ENCODE measurements at regions not wholly inside any gene's neighbourhood (a gene's known extent, or its start where the extent isn't known, plus 50 kb on each side); places are given as distances from the start of the nearest gene placed in this dataset.

GRCh38 chr1:228865627-228866330 lies 130.5 kb downstream of the RHOU start:
- H3K4me3 Mint-ChIP-seq = no peak overlapping the region
- no peaks in the 10 kb centered on the region for H3K36me3 Mint-ChIP-seq (ENCODE audit: low read depth)
- no peaks in the 10 kb centered on the region for H3K27me3 Mint-ChIP-seq
- H3K27ac Mint-ChIP-seq = no peak overlapping the region
- H3K9me3 Mint-ChIP-seq = no peaks in the 10 kb centered on the region
- peaks cover 14% of the 10 kb centered on the region for H3K4me1 Mint-ChIP-seq (ENCODE audit: low read depth)

GRCh38 chr1:228866468-228866867 lies 131.2 kb downstream of the RHOU start:
- no peak overlapping the region for H3K27ac Mint-ChIP-seq
- no peaks in the 10 kb centered on the region for H3K36me3 Mint-ChIP-seq (ENCODE audit: low read depth)
- no peaks in the 10 kb centered on the region for H3K27me3 Mint-ChIP-seq
- no peaks in the 10 kb centered on the region for H3K9me3 Mint-ChIP-seq
- no peak overlapping the region for H3K4me3 Mint-ChIP-seq
- peaks cover 14% of the 10 kb centered on the region for H3K4me1 Mint-ChIP-seq (ENCODE audit: low read depth)

GRCh38 chr1:228867108-228867950 lies 132.1 kb downstream of the RHOU start:
- H3K27me3 Mint-ChIP-seq = no peaks in the 10 kb centered on the region
- H3K36me3 Mint-ChIP-seq (ENCODE audit: low read depth) = no peaks in the 10 kb centered on the region
- no peak overlapping the region for H3K27ac Mint-ChIP-seq
- no peak overlapping the region for H3K4me3 Mint-ChIP-seq
- H3K9me3 Mint-ChIP-seq = no peaks in the 10 kb centered on the region
- peaks cover 14% of the 10 kb centered on the region for H3K4me1 Mint-ChIP-seq (ENCODE audit: low read depth)

GRCh38 chr1:228867951-228868730 lies 132.9 kb downstream of the RHOU start:
- H3K4me3 Mint-ChIP-seq = no peak overlapping the region
- H3K27ac Mint-ChIP-seq = no peak overlapping the region
- H3K9me3 Mint-ChIP-seq = no peaks in the 10 kb centered on the region
- no peaks in the 10 kb centered on the region for H3K36me3 Mint-ChIP-seq (ENCODE audit: low read depth)
- peaks cover 13% of the 10 kb centered on the region for H3K4me1 Mint-ChIP-seq (ENCODE audit: low read depth)
- no peaks in the 10 kb centered on the region for H3K27me3 Mint-ChIP-seq

GRCh38 chr1:228868731-228869024 lies 133.4 kb downstream of the RHOU start:
- H3K4me3 Mint-ChIP-seq = no peak overlapping the region
- no peak overlapping the region for H3K27ac Mint-ChIP-seq
- H3K27me3 Mint-ChIP-seq = no peaks in the 10 kb centered on the region
- no peaks in the 10 kb centered on the region for H3K36me3 Mint-ChIP-seq (ENCODE audit: low read depth)
- H3K9me3 Mint-ChIP-seq = no peaks in the 10 kb centered on the region
- H3K4me1 Mint-ChIP-seq (ENCODE audit: low read depth) = peaks cover 7% of the 10 kb centered on the region

- Mint-ChIP-seq H3K9me3 (no peaks in the 10 kb centered on the region), H3K27me3 (no peaks in the 10 kb centered on the region), H3K36me3 (ENCODE audit: low read depth) (no peaks in the 10 kb centered on the region), H3K4me3 (no peak overlapping the region), H3K4me1 (ENCODE audit: low read depth) (peaks cover 2% of the 10 kb centered on the region), H3K27ac (no peak overlapping the region)
Observed at GRCh38 chr1:228869312-228869824, 134.1 kb downstream of the RHOU start.

GRCh38 chr1:228870041-228870713 lies 134.9 kb downstream of the RHOU start:
- H3K4me3 Mint-ChIP-seq = no peak overlapping the region
- no peak overlapping the region for H3K27ac Mint-ChIP-seq
- H3K27me3 Mint-ChIP-seq = no peaks in the 10 kb centered on the region
- no peaks in the 10 kb centered on the region for H3K36me3 Mint-ChIP-seq (ENCODE audit: low read depth)
- H3K9me3 Mint-ChIP-seq = no peaks in the 10 kb centered on the region
- H3K4me1 Mint-ChIP-seq (ENCODE audit: low read depth) = no peaks in the 10 kb centered on the region

GRCh38 chr1:228871314-228872061 lies 136.2 kb downstream of the RHOU start:
- Mint-ChIP-seq H3K4me1 (ENCODE audit: low read depth) (no peaks in the 10 kb centered on the region), H3K27ac (no peak overlapping the region), H3K36me3 (ENCODE audit: low read depth) (no peaks in the 10 kb centered on the region), H3K9me3 (no peaks in the 10 kb centered on the region), H3K4me3 (no peak overlapping the region), H3K27me3 (no peaks in the 10 kb centered on the region)

- Mint-ChIP-seq H3K36me3 (ENCODE audit: low read depth) (no peaks in the 10 kb centered on the region), H3K27me3 (no peaks in the 10 kb centered on the region), H3K27ac (no peak overlapping the region), H3K9me3 (no peaks in the 10 kb centered on the region), H3K4me3 (no peak overlapping the region), H3K4me1 (ENCODE audit: low read depth) (no peaks in the 10 kb centered on the region)
Observed at GRCh38 chr1:228872080-228872479, 136.8 kb downstream of the RHOU start.

GRCh38 chr1:228873709-228874108 lies 138.4 kb downstream of the RHOU start:
- no peaks in the 10 kb centered on the region for H3K4me1 Mint-ChIP-seq (ENCODE audit: low read depth)
- H3K27me3 Mint-ChIP-seq = no peaks in the 10 kb centered on the region
- H3K27ac Mint-ChIP-seq = no peak overlapping the region
- H3K36me3 Mint-ChIP-seq (ENCODE audit: low read depth) = no peaks in the 10 kb centered on the region
- H3K4me3 Mint-ChIP-seq = no peak overlapping the region
- no peaks in the 10 kb centered on the region for H3K9me3 Mint-ChIP-seq

- no peaks in the 10 kb centered on the region for H3K4me1 Mint-ChIP-seq (ENCODE audit: low read depth)
- H3K27ac Mint-ChIP-seq = no peak overlapping the region
Observed at GRCh38 chr1:228875741-228876140, 140.5 kb downstream of the RHOU start.

GRCh38 chr1:228876187-228876586 lies 140.9 kb downstream of the RHOU start:
- Mint-ChIP-seq H3K9me3 (no peaks in the 10 kb centered on the region), H3K27ac (no peak overlapping the region), H3K4me3 (no peak overlapping the region), H3K4me1 (ENCODE audit: low read depth) (no peaks in the 10 kb centered on the region), H3K36me3 (ENCODE audit: low read depth) (no peaks in the 10 kb centered on the region), H3K27me3 (no peaks in the 10 kb centered on the region)

More at GRCh38 chr1:228875741-228876140, 140.5 kb downstream of the RHOU start:
- Mint-ChIP-seq H3K9me3 (no peaks in the 10 kb centered on the region), H3K36me3 (ENCODE audit: low read depth) (no peaks in the 10 kb centered on the region), H3K4me3 (no peak overlapping the region), H3K27me3 (no peaks in the 10 kb centered on the region)

GRCh38 chr1:228879164-228879563 lies 143.9 kb downstream of the RHOU start:
- Mint-ChIP-seq H3K36me3 (ENCODE audit: low read depth) (no peaks in the 10 kb centered on the region), H3K4me1 (ENCODE audit: low read depth) (no peaks in the 10 kb centered on the region), H3K27ac (no peak overlapping the region), H3K4me3 (no peak overlapping the region), H3K27me3 (no peaks in the 10 kb centered on the region), H3K9me3 (peaks cover 3% of the 10 kb centered on the region)
